Muscle layer of duodenum (tissue), 2 donors: ENCODE measurements at regions not wholly inside any gene's neighbourhood (a gene's known extent, or its start where the extent isn't known, plus 50 kb on each side); places are given as distances from the start of the nearest gene placed in this dataset.

Experiments
- H3K27ac ChIP-seq: one replicate; pipeline ENCODE4 v1.7.0; 2013; ENCODE audit warnings: mild to moderate bottlenecking, low read length
- H3K27me3 ChIP-seq: one replicate; pipeline ENCODE4 v1.7.0; 2013; ENCODE audit warnings: low read depth, mild to moderate bottlenecking, control low read depth, low read length
- H3K36me3 ChIP-seq, 2 donors: one replicate each; pipeline ENCODE4 v1.7.0; 2013; ENCODE audit warnings: low read length in 2 of 2, control low read depth in 1 of 2, mild to moderate bottlenecking in 1 of 2; ENCODE audit not compliant: insufficient read depth in 2 of 2, control insufficient read depth in 1 of 2
- H3K4me1 ChIP-seq, 2 donors: one replicate each; pipeline ENCODE4 v1.7.0; 2013; ENCODE audit warnings: low read length in 2 of 2, mild to moderate bottlenecking in 2 of 2, control low read depth in 1 of 2, moderate library complexity in 1 of 2; ENCODE audit not compliant: insufficient read depth in 2 of 2, control insufficient read depth in 1 of 2
- H3K4me3 ChIP-seq, 2 donors: one replicate each; pipeline ENCODE4 v1.7.0; 2013; ENCODE audit warnings: low read length in 2 of 2, low read depth in 1 of 2, mild to moderate bottlenecking in 1 of 2
- H3K9me3 ChIP-seq, 2 donors: one replicate each; pipeline ENCODE4 v1.7.0; 2013; ENCODE audit warnings: low read length in 2 of 2, control low read depth in 1 of 2, mild to moderate bottlenecking in 1 of 2; ENCODE audit not compliant: control insufficient read depth in 1 of 2
- donor health status: healthy.

- Histone ChIP-seq H3K4me3 (no peak overlapping the region), H3K36me3 (no peaks in the 10 kb centered on the region), H3K9me3 (no peaks in the 10 kb centered on the region), H3K27me3 (no peaks in the 10 kb centered on the region), H3K4me1 (peaks cover 0 to 7% of the 10 kb centered on the region in 2 donors), H3K27ac (no peak overlapping the region)
These were observed 398.3 kb downstream of the C6orf118 start for GRCh38 chr6:164911151-164911550.

DNA sequence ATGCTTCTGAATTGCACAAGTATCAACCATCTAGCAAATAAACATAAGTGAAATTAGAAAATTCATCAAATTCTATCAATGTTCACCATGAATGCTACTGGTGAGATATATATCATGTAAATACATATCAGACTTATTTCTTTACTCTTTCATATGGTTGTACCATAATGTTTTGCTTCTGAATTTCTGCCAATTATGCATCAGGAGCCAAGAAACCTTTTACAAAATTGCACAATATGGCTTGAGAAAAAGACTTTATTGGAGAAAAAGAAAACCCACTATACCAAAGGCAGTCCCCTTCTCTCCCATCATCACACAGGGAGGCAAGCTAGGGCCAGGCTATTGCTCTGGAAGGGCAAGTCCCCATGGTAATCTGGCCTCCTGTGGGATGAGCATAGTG, 402.6 kb downstream of the C6orf118 start:
- Histone ChIP-seq H3K4me3 (no peak overlapping the region), H3K4me1 (no peaks in the 10 kb centered on the region), H3K27me3 (no peaks in the 10 kb centered on the region), H3K36me3 (no peaks in the 10 kb centered on the region), H3K9me3 (no peaks in the 10 kb centered on the region), H3K27ac (no peak overlapping the region)

DNA sequence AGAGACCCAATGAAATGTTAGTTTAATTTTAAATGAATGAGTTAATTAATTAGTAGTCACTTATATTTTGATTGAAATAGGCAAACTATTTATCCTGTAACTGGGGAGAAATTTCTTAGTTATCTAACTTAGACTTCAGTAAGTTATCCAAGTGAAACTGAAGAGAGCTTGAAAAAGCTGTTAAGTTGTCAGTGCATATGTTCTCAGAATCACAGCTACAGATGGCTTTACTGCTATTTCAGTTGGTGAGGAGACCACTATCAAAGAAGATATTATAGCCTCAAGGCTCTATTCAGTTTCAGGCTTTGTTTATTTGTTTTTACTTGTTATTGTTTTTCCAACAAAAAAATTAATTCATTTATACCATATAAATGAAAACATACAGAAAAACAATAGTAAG, 404.1 kb downstream of the C6orf118 start:
- H3K4me1 ChIP-seq: no peaks in the 10 kb centered on the region
- no peaks in the 10 kb centered on the region for H3K9me3 ChIP-seq
- no peaks in the 10 kb centered on the region for H3K27me3 ChIP-seq
- H3K36me3 ChIP-seq: no peaks in the 10 kb centered on the region
- H3K27ac ChIP-seq: no peak overlapping the region
- no peak overlapping the region for H3K4me3 ChIP-seq

DNA sequence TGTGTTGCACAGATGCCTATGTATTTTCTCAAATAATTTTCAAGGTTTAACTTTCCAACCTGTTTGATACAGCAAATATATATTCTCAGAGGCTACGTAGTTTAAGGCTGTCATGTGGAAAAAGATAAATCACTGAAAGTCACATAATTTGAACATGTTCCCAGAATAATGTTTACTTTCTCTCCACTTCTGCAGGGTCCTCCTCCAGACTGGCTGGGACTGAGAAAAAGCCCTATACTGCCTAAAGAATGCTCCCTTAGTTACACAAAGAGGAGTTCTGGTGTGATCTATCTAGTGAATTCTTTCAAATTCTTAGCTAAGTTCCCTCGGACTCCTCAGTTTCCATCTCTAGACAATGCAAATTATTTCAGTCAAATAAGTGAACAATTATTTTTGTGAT, 411.0 kb downstream of the C6orf118 start:
- Histone ChIP-seq H3K27me3 (no peaks in the 10 kb centered on the region), H3K4me1 (no peaks in the 10 kb centered on the region), H3K4me3 (no peak overlapping the region), H3K27ac (no peak overlapping the region), H3K36me3 (no peaks in the 10 kb centered on the region), H3K9me3 (no peaks in the 10 kb centered on the region)

- no peaks in the 10 kb centered on the region for H3K36me3 ChIP-seq
- H3K27me3 ChIP-seq: no peaks in the 10 kb centered on the region
- H3K27ac ChIP-seq: no peak overlapping the region
- no peaks in the 10 kb centered on the region for H3K4me1 ChIP-seq
- no peak overlapping the region for H3K4me3 ChIP-seq
- no peaks in the 10 kb centered on the region for H3K9me3 ChIP-seq
These were observed 411.7 kb downstream of the C6orf118 start for GRCh38 chr6:164897523-164898235.

GRCh38 chr6:164889980-164890379, 419.4 kb downstream of the C6orf118 start:
- H3K27ac ChIP-seq: no peak overlapping the region
- no peaks in the 10 kb centered on the region for H3K27me3 ChIP-seq
- H3K4me3 ChIP-seq: no peak overlapping the region
- H3K4me1 ChIP-seq: no peaks in the 10 kb centered on the region
- H3K9me3 ChIP-seq: no peaks in the 10 kb centered on the region
- no peaks in the 10 kb centered on the region for H3K36me3 ChIP-seq

DNA sequence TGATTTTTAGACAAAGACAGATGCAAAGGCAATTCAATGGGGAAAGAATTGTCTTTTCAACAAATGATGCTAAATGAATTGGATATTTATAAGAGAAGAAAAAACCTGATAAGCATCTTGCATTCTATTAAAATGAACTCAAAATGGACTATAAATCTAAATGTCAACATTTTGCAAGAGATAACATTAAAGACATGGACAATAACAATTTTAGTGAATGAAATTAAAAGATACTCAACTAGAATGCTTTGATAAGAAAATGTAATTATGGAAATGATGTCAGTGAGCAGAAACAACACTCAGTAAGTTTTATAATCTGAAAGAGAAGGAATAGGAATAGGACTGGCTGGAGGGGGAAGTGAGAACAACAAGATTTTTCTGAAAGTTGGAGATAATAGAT, 421.7 kb downstream of the C6orf118 start:
- H3K27me3 ChIP-seq: no peaks in the 10 kb centered on the region
- no peaks in the 10 kb centered on the region for H3K9me3 ChIP-seq
- no peak overlapping the region for H3K27ac ChIP-seq

GRCh38 chr6:164882236-164882635, 427.2 kb downstream of the C6orf118 start:
- H3K36me3 ChIP-seq: no peaks in the 10 kb centered on the region

More for the DNA sequence above, 421.7 kb downstream of the C6orf118 start:
- no peaks in the 10 kb centered on the region for H3K36me3 ChIP-seq
- H3K4me1 ChIP-seq: no peaks in the 10 kb centered on the region
- no peak overlapping the region for H3K4me3 ChIP-seq

DNA sequence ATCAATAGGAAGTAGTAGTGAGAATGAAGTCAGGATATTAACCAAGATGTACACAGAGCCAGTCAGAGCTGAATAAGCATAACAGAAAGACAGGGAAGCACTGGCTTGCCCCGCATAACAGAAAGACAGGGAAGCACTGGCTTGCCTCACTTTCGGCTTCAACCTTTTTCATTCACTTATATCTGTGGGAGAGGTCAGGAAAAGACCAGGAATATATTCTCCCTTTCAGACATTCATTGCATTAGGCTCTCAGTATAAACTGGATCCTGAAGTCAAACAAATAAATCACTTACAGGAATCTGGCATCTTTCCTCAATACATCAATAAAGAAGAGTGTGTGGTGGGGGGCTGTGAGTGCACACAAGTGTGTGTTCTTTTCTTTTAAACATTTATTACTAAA, 437.6 kb downstream of the C6orf118 start:
- Histone ChIP-seq H3K27ac (no peak overlapping the region), H3K9me3 (peaks cover 0 to 3% of the 10 kb centered on the region in 2 donors)

More at GRCh38 chr6:164882236-164882635, 427.2 kb downstream of the C6orf118 start:
- H3K4me1 ChIP-seq: no peaks in the 10 kb centered on the region
- H3K27ac ChIP-seq: no peak overlapping the region
- H3K4me3 ChIP-seq: no peak overlapping the region
- H3K27me3 ChIP-seq: no peaks in the 10 kb centered on the region
- H3K9me3 ChIP-seq: no peaks in the 10 kb centered on the region

GRCh38 chr6:164870164-164870563, 439.2 kb downstream of the C6orf118 start:
- H3K27me3 ChIP-seq: no peaks in the 10 kb centered on the region
- H3K9me3 ChIP-seq: peaks cover 0 to 3% of the 10 kb centered on the region in 2 donors
- no peaks in the 10 kb centered on the region for H3K4me1 ChIP-seq
- no peak overlapping the region for H3K27ac ChIP-seq
- H3K36me3 ChIP-seq: no peaks in the 10 kb centered on the region
- no peak overlapping the region for H3K4me3 ChIP-seq

More for the DNA sequence above, 437.6 kb downstream of the C6orf118 start:
- no peak overlapping the region for H3K4me3 ChIP-seq
- H3K27me3 ChIP-seq: no peaks in the 10 kb centered on the region
- H3K4me1 ChIP-seq: no peaks in the 10 kb centered on the region
- no peaks in the 10 kb centered on the region for H3K36me3 ChIP-seq

- no peaks in the 10 kb centered on the region for H3K9me3 ChIP-seq
- H3K27ac ChIP-seq: no peak overlapping the region
- no peaks in the 10 kb centered on the region for H3K27me3 ChIP-seq
- no peaks in the 10 kb centered on the region for H3K36me3 ChIP-seq
- H3K4me3 ChIP-seq: no peak overlapping the region
- no peaks in the 10 kb centered on the region for H3K4me1 ChIP-seq
These were observed 447.4 kb downstream of the C6orf118 start for GRCh38 chr6:164861967-164862366.

DNA sequence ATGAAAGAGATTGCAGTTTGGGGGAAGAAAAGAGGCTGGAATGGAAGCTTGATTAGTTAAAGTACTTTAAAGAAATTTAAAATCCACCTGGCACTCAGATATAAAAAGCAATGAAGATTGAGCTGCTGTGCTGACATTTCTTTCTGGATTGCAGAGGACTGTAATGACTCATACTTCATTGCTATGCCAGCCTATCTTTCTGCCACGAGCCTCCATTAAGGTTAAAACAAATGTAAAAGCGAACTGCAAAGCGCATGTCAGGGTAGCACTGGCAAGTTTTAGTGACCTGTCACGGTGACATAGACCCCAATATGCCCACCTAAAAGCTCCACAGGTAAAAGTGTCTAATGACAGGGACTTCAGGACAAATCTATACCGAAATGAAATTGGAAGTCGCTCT, 449.6 kb downstream of the C6orf118 start:
- Histone ChIP-seq H3K9me3 (no peaks in the 10 kb centered on the region), H3K27me3 (no peaks in the 10 kb centered on the region), H3K27ac (no peak overlapping the region), H3K4me1 (no peaks in the 10 kb centered on the region), H3K36me3 (no peaks in the 10 kb centered on the region), H3K4me3 (no peak overlapping the region)
